ENCODE measurements at regions not wholly inside any gene's neighbourhood (a gene's known extent, or its start where the extent isn't known, plus 50 kb on each side); places are given as distances from the start of the nearest gene placed in this dataset.

- TF ChIP-seq ZNF384 (IDR thresholded peaks at IDR 0.05) (no peak), FOXK2 (IDR thresholded peaks at IDR 0.05) (no peak), HDGF (IDR thresholded peaks at IDR 0.05; ENCODE audit: borderline replicate concordance) (no peak), FOXA1 (IDR thresholded peaks at IDR 0.05) (no peak), FOXM1 (IDR thresholded peaks at IDR 0.05; ENCODE audit: borderline replicate concordance) (no peak)
Observed at GRCh38 chr6:4491501-4492260, 284.5 kb upstream of the CDYL start.

All from HEK293T (cell line).